Lower leg skin (tissue), 4 donors: ENCODE measurements at regions not wholly inside any gene's neighbourhood (a gene's known extent, or its start where the extent isn't known, plus 50 kb on each side); places are given as distances from the start of the nearest gene placed in this dataset.

Experiments used
- DNase-seq, 2 donors: peaks; one replicate each; pipeline ENCODE4 v3.0.0-alpha.2; 2019; ENCODE audit warnings: low spot score in 2 of 2
- H3K4me3 ChIP-seq: fragments of 200-600 bp; sonication (generic); 2 replicates; pipeline ENCODE4 v1.5.1; 2017; ENCODE audit warnings: mild to moderate bottlenecking, low read depth; ENCODE audit not compliant: poor library complexity, severe bottlenecking
- CTCF ChIP-seq, 3 donors: fragments of 450-650 bp; IDR thresholded peaks; one replicate each; pipeline ENCODE4 v1.5.1; 2016; ENCODE audit warnings: antibody characterized with exemption in 3 of 3, mild to moderate bottlenecking in 3 of 3, moderate library complexity in 2 of 3
- POLR2A ChIP-seq, 2 donors: fragments of 450-650 bp; IDR thresholded peaks; one replicate each; pipeline ENCODE4 v1.6.1; 2016 to 2017; ENCODE audit warnings: antibody characterized with exemption in 2 of 2, mild to moderate bottlenecking in 1 of 2, moderate library complexity in 1 of 2
- WGBS, 2 donors: methylation state at CpG; one replicate each; pipeline ENCODE4 v1.1.5; 2018; 5-methylcytosine and 5-hydroxymethylcytosine counted together
- intact Hi-C: fragments of 100-400 bp; cut with DNase I; formaldehyde crosslinking; loops from one replicate; pipeline ENCODE4 v1.15.0; 2023; ENCODE audit warnings: low total_unique reads

DNA sequence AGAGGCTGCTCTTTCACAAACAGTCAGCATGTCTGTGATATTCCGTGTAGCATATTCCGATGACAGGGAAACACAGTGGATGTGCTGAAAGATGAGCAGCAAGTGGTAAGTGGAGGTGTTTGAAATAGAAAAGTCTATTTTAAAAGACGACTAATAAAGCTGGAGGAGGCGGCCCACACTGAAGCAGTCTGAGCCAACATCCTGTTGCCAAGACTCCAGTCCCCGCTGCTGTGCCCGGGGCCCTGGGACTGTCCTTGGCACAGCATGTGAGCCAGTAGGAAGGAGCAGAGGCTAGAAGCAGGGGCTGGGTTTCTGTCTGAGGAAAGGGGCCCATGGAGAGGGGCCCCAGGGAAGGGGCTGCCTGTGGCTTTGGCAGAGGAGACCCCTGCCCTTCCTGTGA, 351.5 kb upstream of the CHD6 start:
- WGBS, 2 donors = 16 to 21% methylated on average over 6 of the region's 6 CpGs
- no peak overlapping the region for H3K4me3 ChIP-seq
- intact Hi-C loops = no loop called here
- DNase-seq = no peak
- TF ChIP-seq POLR2A (IDR thresholded peaks at IDR 0.05) (no peak), CTCF (IDR thresholded peaks at IDR 0.05) (no peak)

- DNase-seq = no peak
- WGBS, 2 donors = 35 to 49% methylated on average over 7 of the region's 7 CpGs
- intact Hi-C loops = no loop called here
- TF ChIP-seq CTCF (IDR thresholded peaks at IDR 0.05) = no peak
- TF ChIP-seq POLR2A (IDR thresholded peaks at IDR 0.05) = no peak
- no peak overlapping the region for H3K4me3 ChIP-seq
Observed at GRCh38 chr20:41960166-41960565, 342.0 kb upstream of the CHD6 start.

DNA sequence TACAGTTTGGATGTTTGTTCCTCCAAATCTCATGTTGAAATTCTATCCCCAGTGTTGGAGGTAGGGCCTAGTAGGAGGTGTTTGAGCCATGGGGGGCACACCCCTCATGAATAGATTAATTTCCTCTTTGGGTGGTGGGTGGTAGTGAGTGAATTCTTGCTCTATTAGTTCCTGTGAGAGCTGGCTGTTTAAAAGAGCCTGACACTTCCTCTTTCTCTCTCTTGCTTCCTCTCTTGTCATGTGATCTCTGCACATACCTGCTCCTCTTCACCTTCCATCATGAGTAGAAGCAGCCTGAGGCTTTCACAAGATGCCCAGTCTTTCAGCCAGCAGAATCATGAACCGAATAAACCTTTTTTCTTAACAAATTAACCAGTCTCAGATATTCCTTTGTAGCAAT, 340.2 kb upstream of the CHD6 start:
- DNase-seq = no peak
- TF ChIP-seq POLR2A (IDR thresholded peaks at IDR 0.05) (no peak), CTCF (IDR thresholded peaks at IDR 0.05) (no peak)
- 90 to 95% methylated on average over 1 of the region's 1 CpG for WGBS, 2 donors
- no peak overlapping the region for H3K4me3 ChIP-seq
- intact Hi-C loops = no loop called here

- H3K4me3 ChIP-seq = no peak overlapping the region
- no peak for TF ChIP-seq POLR2A (IDR thresholded peaks at IDR 0.05)
- TF ChIP-seq CTCF (IDR thresholded peaks at IDR 0.05) = no peak
- WGBS, 2 donors = 47 to 54% methylated on average over 6 of the region's 6 CpGs
- intact Hi-C loops = no loop called here
- no peak for DNase-seq
Observed at GRCh38 chr20:41956338-41957074, 338.3 kb upstream of the CHD6 start.

DNA sequence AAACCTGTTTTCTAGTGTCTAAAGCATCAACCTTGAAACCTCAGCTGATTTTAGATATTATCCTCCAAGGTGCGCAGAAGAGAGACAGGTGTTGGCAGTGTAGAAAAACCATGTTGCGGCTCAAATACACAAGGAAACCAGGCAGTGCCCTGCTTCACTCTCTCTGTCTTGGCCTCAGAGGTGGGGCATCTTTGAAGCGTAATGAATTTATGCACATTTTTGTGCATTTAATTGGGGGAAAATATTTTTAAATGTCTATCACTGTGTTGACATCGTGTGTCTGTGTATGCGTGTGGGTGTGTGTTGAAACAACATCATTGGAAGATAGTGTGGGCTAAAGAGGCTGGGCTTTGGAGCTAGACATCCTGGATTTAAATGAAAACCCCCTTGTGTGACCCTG, 334.0 kb upstream of the CHD6 start:
- no peak overlapping the region for H3K4me3 ChIP-seq
- DNase-seq = no peak
- intact Hi-C loops = no loop called here
- TF ChIP-seq POLR2A (IDR thresholded peaks at IDR 0.05) (no peak), CTCF (IDR thresholded peaks at IDR 0.05) (no peak)
- WGBS, 2 donors = 94 to 95% methylated on average over 5 of the region's 5 CpGs

- H3K4me3 ChIP-seq = no peak overlapping the region
- intact Hi-C loops = no loop called here
- no peak for DNase-seq
- TF ChIP-seq CTCF (IDR thresholded peaks at IDR 0.05) = no peak
- TF ChIP-seq POLR2A (IDR thresholded peaks at IDR 0.05) = no peak
- WGBS, 2 donors = 57 to 63% methylated on average over 2 of the region's 2 CpGs
Observed at GRCh38 chr20:41951615-41952014, 333.4 kb upstream of the CHD6 start.
